Kidney tubule cell (primary cell): ENCODE measurements at regions not wholly inside any gene's neighbourhood (a gene's known extent, or its start where the extent isn't known, plus 50 kb on each side); places are given as distances from the start of the nearest gene placed in this dataset.
A peak's percentile ranks its signal among the peaks of the same experiment; 100 is the strongest.

Source experiments
- DNase-seq: peaks from one replicate; pipeline ENCODE4 v3.0.0-alpha.2; 2018; ENCODE audit warnings: low spot score

GRCh38 chr15:88744548-88745020 is 58.7 kb upstream of the ACAN start:
- peak; percentile 20 for DNase-seq

- no peak for DNase-seq
Measured at GRCh38 chr15:88745065-88745464, 58.2 kb upstream of the ACAN start.

- DNase-seq: peak; percentile 32
Measured at GRCh38 chr15:88745696-88746095, 57.5 kb upstream of the ACAN start.

GRCh38 chr15:88746451-88746850 is 56.8 kb upstream of the ACAN start:
- no peak for DNase-seq

- peak; percentile 29 for DNase-seq
Measured at GRCh38 chr15:88747111-88747510, 56.1 kb upstream of the ACAN start.

GRCh38 chr15:88747631-88748030 is 55.6 kb upstream of the ACAN start:
- DNase-seq: no peak

- DNase-seq: no peak
Measured at GRCh38 chr15:88748081-88748480, 55.2 kb upstream of the ACAN start.

GRCh38 chr15:88748651-88749050 is 54.6 kb upstream of the ACAN start:
- no peak for DNase-seq

- no peak for DNase-seq
Measured at GRCh38 chr15:88749699-88750098, 53.5 kb upstream of the ACAN start.

- DNase-seq: no peak
Measured at GRCh38 chr15:88752501-88752900, 50.7 kb upstream of the ACAN start.

- no peak for DNase-seq
Measured at GRCh38 chr15:88752951-88753350, 50.3 kb upstream of the ACAN start.
